Body of pancreas (tissue), 4 donors: ENCODE measurements at regions not wholly inside any gene's neighbourhood (a gene's known extent, or its start where the extent isn't known, plus 50 kb on each side); places are given as distances from the start of the nearest gene placed in this dataset.

ENCODE experiments used
- ATAC-seq: fragments of 150-250 bp; one replicate; pipeline ENCODE4 v1.9.1; 2016
- DNase-seq, 4 donors: peaks; one replicate each; pipeline ENCODE4 v3.0.0-alpha.2; 2019
- H3K27ac ChIP-seq, 4 donors: fragments of 200-600 bp; sonication (generic); 1 replicate in 3 of 4; 2 replicates in 1 of 4; pipeline versions ENCODE4 v1.5.1 to v1.6.1; 2016 to 2019; ENCODE audit warnings: mild to moderate bottlenecking in 1 of 4, mixed read lengths in 1 of 4, moderate library complexity in 1 of 4
- H3K27me3 ChIP-seq, 2 donors: fragments of 200-600 bp; sonication (generic); one replicate each; pipeline ENCODE4 v1.6.0; 2016; ENCODE audit warnings: mild to moderate bottlenecking in 1 of 2
- H3K36me3 ChIP-seq, 2 donors: fragments of 200-600 bp; sonication (generic); replicated peaks in 1 of 2; 2 replicates each; pipeline ENCODE4 v1.5.1; 2016; ENCODE audit warnings: low read depth in 2 of 2; ENCODE audit not compliant: insufficient read depth in 1 of 2
- H3K4me1 ChIP-seq: fragments of 200-600 bp; sonication (generic); one replicate; pipeline ENCODE4 v1.6.0; 2016
- H3K4me3 ChIP-seq, 2 donors: fragments of 200-600 bp; sonication (generic); 1 replicate in 1 of 2; 2 replicates in 1 of 2; pipeline ENCODE4 v1.5.1; 2016 to 2019
- H3K9me3 ChIP-seq, 3 donors: fragments of 200-600 bp; sonication (generic); 1 replicate in 2 of 3; 2 replicates in 1 of 3; pipeline ENCODE4 v1.5.1; 2016
- POLR2A ChIP-seq, 3 donors: fragments of 450-650 bp; IDR thresholded peaks; one replicate each; pipeline ENCODE4 v1.6.1; 2016; ENCODE audit warnings: antibody characterized with exemption in 3 of 3, mild to moderate bottlenecking in 2 of 3
- WGBS, 2 donors: methylation state at CpG; one replicate each; pipeline ENCODE4 v1.1.5; 2017; 5-methylcytosine and 5-hydroxymethylcytosine counted together
- intact Hi-C: fragments of 100-400 bp; cut with DNase I; formaldehyde crosslinking; loops from one replicate; pipeline ENCODE4 v1.15.1; 2023
- TF ChIP-seq, protein P1 (sequence below), 7 experiments: fragments of 450-650 bp in 4 of 7; fragments of 200-600 bp in 3 of 7; sonication (generic) in 3 of 7; IDR thresholded peaks; one replicate each; pipeline ENCODE4 v1.5.1; 2016 to 2019; ENCODE audit warnings: antibody characterized with exemption in 7 of 7

DNA sequence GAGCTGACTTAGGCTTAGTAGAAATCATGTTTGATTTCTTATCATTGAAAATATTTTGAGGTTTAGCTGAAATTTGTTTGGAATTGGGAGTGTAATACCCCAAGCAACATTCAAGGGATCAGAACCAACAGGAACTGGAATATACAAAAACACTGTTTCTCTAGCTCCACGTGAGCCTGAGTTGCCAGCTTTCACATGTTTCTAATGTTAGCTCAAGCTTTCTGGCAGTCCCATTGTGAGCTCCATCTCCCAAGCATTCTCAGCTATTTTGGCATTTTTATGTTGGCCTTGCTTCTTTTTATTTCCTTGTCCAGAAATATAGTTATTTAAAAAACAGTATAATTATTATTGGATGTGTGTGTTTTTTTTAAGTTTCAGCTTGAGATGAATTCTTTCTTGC is 427.1 kb upstream of the DPH6 start:
- ATAC-seq (no peak), DNase-seq (no peak)
- Histone ChIP-seq H3K36me3 (no peaks in the 10 kb centered on the region), H3K4me1 (no peaks in the 10 kb centered on the region), H3K27me3 (no peaks in the 10 kb centered on the region), H3K9me3 (no peaks in the 10 kb centered on the region), H3K4me3 (no peak overlapping the region), H3K27ac (no peak overlapping the region)
- no peak for TF ChIP-seq POLR2A (IDR thresholded peaks at IDR 0.05)
- TF ChIP-seq, protein P1, sequence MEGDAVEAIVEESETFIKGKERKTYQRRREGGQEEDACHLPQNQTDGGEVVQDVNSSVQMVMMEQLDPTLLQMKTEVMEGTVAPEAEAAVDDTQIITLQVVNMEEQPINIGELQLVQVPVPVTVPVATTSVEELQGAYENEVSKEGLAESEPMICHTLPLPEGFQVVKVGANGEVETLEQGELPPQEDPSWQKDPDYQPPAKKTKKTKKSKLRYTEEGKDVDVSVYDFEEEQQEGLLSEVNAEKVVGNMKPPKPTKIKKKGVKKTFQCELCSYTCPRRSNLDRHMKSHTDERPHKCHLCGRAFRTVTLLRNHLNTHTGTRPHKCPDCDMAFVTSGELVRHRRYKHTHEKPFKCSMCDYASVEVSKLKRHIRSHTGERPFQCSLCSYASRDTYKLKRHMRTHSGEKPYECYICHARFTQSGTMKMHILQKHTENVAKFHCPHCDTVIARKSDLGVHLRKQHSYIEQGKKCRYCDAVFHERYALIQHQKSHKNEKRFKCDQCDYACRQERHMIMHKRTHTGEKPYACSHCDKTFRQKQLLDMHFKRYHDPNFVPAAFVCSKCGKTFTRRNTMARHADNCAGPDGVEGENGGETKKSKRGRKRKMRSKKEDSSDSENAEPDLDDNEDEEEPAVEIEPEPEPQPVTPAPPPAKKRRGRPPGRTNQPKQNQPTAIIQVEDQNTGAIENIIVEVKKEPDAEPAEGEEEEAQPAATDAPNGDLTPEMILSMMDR (IDR thresholded peaks at IDR 0.05), result no peak
- intact Hi-C loops, result no loop called here
- 36 to 79% methylated on average over 1 of the region's 1 CpG for WGBS, 2 donors

DNA sequence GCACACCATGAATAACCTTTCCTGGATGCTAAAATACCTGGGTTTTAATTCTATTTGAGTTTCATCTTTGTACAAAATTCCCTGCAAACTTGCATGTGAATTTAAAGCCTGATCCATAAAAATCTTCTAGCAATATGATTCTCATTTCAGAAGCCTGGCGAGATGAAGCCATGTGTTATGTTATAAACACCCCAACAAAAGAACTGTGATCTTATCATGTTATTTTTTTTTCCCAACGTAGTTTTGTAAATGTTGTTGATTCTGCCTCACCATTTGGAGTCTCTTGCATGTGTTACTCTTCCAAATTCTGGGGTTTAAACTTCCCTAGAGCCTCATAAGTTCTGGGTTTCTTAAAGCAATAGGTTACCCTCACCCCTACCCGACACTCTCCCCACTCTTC is 428.1 kb upstream of the DPH6 start:
- Histone ChIP-seq H3K4me3 (no peak overlapping the region), H3K27me3 (no peaks in the 10 kb centered on the region), H3K27ac (no peak overlapping the region), H3K9me3 (no peaks in the 10 kb centered on the region), H3K36me3 (no peaks in the 10 kb centered on the region), H3K4me1 (no peaks in the 10 kb centered on the region)
- ATAC-seq (no peak), DNase-seq (no peak)
- intact Hi-C loops, result no loop called here
- TF ChIP-seq, protein P1 (IDR thresholded peaks at IDR 0.05), result no peak
- TF ChIP-seq POLR2A (IDR thresholded peaks at IDR 0.05), result no peak
- 62 to 67% methylated on average over 3 of the region's 3 CpGs for WGBS, 2 donors

DNA sequence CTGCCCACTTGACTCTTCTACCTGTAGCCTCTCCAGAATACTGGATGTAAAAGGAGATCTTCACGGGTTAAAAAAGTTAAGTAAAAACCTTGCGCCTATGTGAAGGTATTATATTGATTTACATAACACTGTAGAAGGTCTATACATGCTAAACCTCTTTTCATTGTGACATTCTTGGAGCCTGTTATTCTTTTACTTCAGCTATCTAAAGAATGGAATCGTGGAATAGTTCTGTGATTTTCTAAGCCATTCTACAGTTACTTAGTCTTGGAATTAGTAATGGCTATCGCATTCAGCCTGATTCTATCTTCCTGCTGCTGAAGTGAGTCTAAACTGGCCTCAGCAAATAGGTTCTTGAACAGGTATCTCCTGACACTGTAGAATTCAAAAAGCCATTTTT is 430.0 kb upstream of the DPH6 start:
- no peak for ATAC-seq
- 84 to 90% methylated on average over 4 of the region's 4 CpGs for WGBS, 2 donors
- H3K27ac ChIP-seq, result no peak overlapping the region
- no peak for DNase-seq
- H3K9me3 ChIP-seq, result no peaks in the 10 kb centered on the region
- H3K4me3 ChIP-seq, result no peak overlapping the region
- no peaks in the 10 kb centered on the region for H3K36me3 ChIP-seq
- intact Hi-C loops, result no loop called here
- no peaks in the 10 kb centered on the region for H3K27me3 ChIP-seq
- H3K4me1 ChIP-seq, result no peaks in the 10 kb centered on the region
- TF ChIP-seq, protein P1 (IDR thresholded peaks at IDR 0.05), result no peak
- TF ChIP-seq POLR2A (IDR thresholded peaks at IDR 0.05), result no peak

DNA sequence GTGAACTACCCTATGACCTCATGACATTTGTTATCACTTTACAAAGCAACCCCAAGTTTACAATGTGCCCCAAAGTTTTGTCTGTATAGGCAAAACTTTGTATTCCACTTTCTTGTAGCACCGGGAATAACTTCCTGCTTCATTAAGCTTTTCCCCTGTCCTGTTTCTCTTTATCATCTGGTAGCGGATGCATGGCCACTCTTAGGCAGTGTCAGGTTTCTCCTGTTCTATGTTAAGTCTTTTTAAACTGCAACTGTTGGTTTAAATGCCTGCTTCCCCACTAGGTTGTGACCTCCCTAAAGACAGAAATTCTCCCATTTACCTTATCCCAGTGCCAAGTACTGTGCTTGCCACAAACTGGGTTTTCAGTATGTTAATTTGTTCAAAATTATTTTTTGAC is 433.6 kb upstream of the DPH6 start:
- TF ChIP-seq POLR2A (IDR thresholded peaks at IDR 0.05), result no peak
- TF ChIP-seq, protein P1 (IDR thresholded peaks at IDR 0.05), result no peak
- intact Hi-C loops, result no loop called here
- H3K4me1 ChIP-seq, result no peaks in the 10 kb centered on the region
- WGBS, 2 donors, result 64 to 72% methylated on average over 2 of the region's 2 CpGs
- no peaks in the 10 kb centered on the region for H3K27me3 ChIP-seq
- no peak overlapping the region for H3K27ac ChIP-seq
- H3K9me3 ChIP-seq, result no peaks in the 10 kb centered on the region
- no peak overlapping the region for H3K4me3 ChIP-seq
- ATAC-seq (no peak), DNase-seq (no peak)
- no peaks in the 10 kb centered on the region for H3K36me3 ChIP-seq

DNA sequence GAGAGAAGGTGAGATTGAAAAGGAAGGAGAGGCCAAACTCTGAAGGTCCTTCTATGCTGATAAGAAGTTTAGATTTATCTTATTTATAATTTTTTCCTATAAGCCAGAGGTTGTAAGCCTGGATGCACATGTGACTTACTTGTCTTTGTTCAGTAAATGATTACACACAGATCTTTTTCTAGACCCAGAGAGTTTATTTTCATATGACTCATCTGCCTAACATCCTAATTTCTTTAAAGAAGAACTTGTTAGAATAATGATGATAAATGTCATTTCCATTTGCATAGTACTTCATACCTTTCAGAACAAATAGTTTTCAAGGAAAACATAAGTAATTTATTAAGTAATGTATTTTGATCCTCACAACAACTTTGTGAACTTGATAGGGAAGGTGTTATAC is 434.8 kb upstream of the DPH6 start:
- no peaks in the 10 kb centered on the region for H3K9me3 ChIP-seq
- TF ChIP-seq, protein P1 (IDR thresholded peaks at IDR 0.05), result no peak
- no peak for TF ChIP-seq POLR2A (IDR thresholded peaks at IDR 0.05)
- H3K27me3 ChIP-seq, result no peaks in the 10 kb centered on the region
- intact Hi-C loops, result no loop called here
- H3K4me1 ChIP-seq, result no peaks in the 10 kb centered on the region
- DNase-seq, result no peak
- H3K4me3 ChIP-seq, result no peak overlapping the region
- no peak for ATAC-seq
- H3K27ac ChIP-seq, result no peak overlapping the region
- H3K36me3 ChIP-seq, result no peaks in the 10 kb centered on the region
